ENCODE measurements at regions not wholly inside any gene's neighbourhood (a gene's known extent, or its start where the extent isn't known, plus 50 kb on each side); places are given as distances from the start of the nearest gene placed in this dataset.
"Not testable (repeated sequence)": the region's sequence is repeated elsewhere in the genome, so short reads cannot be mapped to it uniquely, and the experiment has no call there.

- TF ChIP-seq GTF2F1 (IDR thresholded peaks at IDR 0.05; ENCODE audit: borderline replicate concordance, low read depth, low read length); POLR2A (IDR thresholded peaks at IDR 0.05; ENCODE audit: control extremely low read depth in 1 of 2, low read depth in 2 of 2, low read length in 2 of 2); CTCF (IDR thresholded peaks at IDR 0.05; ENCODE audit: control extremely low read depth in 1 of 3, insufficient read depth in 1 of 3, low read depth in 1 of 3, low read length in 3 of 3); GABPA (IDR thresholded peaks at IDR 0.05; ENCODE audit: borderline replicate concordance, insufficient read depth, low read length); TEAD4 (IDR thresholded peaks at IDR 0.05; ENCODE audit: low read depth, low read length): not testable (repeated sequence)
Measured at GRCh38 chr4:9537101-9537500, 92.9 kb downstream of the DEFB131A start.

All from H1 (cell line).